IPS-NIHi11 (cell line): ENCODE measurements at regions not wholly inside any gene's neighbourhood (a gene's known extent, or its start where the extent isn't known, plus 50 kb on each side); places are given as distances from the start of the nearest gene placed in this dataset.

Experiments used
- DNase-seq: peaks from one replicate; pipeline ENCODE4 v3.0.0; 2012; ENCODE audit warnings: mixed read lengths, low spot score

DNA sequence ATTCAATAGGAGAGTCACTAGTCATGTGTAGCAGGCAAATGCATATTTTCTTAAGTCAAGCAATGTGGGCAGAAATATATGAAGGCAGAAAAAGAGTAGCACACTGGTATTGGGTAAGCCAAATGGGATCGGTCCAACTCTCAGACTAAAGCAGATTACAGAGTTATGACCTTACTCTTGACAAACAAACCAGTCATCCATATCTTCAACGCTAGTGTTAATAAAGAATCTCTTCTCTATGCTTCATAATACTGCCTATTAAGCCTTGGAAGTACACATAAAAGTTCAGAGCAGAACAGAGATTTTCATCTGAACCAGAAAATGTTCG is 320.2 kb upstream of the JARID2 start:
- no peak for DNase-seq

DNA sequence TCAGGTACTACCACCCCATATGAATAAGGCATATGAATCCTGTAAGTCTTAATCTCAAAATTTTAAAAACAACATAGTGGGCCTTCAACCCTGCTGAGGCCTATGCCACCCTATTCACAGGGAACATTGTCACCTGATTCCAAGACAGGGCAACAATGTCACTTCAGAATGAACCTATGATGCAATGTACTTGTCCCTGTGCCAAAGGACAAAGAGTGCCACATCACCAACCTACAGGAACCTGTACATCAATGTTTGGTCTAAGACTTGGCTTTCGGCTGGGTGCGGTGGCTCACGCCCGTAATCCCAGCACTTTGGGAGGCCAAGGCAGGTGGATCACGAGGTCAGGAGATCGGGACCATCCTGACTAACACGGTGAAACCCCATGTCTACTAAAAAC is 318.5 kb upstream of the JARID2 start:
- no peak for DNase-seq

DNA sequence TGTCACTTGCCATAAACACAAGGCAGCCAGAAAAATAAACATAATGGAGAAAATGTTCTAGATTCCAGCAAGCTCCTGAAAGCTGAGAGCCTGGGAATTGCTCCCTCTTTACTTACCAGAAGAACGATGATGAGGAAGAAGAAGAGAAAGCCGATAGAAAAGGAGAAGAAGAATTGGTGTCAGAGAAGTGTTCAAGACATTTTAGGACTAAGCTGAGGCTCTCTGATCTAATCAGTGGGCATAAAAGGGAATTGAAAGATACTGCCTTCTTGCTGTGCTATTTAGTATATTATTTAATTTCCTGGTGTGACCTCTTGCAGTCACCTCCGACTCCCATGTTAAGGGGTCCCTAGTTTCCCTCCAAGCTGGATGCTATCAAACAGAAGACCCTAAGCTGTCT is 316.6 kb upstream of the JARID2 start:
- DNase-seq = no peak

DNA sequence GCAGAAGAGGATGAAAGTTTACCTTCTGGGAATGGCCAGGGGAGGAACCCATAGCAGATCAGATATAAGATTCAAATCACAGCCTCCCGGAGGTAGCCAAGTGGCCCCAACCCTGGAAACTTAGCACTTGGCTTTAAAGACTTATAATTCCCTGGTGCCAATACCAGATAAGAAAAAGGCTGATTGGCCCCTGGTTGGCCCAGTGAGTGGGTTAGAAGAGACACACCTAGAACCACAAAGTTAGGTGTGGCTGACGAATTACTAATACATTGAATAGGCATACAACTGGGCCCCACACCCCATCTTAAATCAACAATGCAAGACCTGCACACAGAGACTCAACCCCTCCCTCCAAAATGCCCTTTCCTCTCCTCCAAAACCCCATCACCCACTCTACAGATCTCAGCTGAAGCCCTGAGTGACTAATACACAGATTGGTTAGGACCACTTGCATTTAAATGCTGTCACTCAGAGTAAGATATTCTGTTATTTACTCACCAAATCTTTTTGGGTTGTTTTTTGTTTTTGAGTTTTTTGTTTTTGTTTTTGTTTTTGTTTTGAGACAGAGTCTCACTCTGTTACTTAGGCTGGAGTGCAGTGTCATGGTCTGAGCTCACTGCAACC is 315.4 kb upstream of the JARID2 start:
- no peak for DNase-seq

DNA sequence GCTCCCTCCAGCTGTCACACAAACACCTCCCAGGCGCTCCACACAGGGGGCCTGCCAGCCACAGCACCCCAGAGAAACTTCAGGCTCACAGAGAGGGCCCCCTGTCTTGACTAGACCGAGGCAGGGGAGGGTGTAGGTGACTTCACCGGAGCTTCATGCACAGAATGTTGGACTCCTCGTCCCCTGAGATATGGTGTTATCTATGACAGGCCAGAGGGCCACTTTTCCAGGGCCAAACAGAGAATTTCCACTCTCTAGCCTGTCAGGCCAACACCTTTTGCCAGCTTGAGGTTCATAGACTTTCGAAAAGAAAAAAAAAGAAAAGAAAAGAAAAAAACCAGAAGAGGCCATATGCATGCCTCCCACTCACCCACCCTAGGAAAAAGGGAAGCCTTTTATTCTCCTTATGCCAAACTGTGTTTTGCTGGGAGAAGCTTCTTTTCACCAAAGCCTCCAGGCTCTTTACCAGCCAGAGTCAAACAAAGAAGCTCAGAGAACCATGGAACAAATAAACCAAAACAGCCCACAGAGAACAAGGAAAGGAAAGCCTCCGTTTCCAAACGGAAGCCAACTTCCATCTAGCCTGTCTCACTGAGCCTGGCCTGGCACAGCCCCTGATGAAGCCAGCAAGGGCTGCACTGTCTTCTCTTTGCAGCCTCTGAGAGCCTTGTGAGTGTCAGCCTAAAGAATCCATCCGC is 313.2 kb upstream of the JARID2 start:
- DNase-seq = no peak

DNA sequence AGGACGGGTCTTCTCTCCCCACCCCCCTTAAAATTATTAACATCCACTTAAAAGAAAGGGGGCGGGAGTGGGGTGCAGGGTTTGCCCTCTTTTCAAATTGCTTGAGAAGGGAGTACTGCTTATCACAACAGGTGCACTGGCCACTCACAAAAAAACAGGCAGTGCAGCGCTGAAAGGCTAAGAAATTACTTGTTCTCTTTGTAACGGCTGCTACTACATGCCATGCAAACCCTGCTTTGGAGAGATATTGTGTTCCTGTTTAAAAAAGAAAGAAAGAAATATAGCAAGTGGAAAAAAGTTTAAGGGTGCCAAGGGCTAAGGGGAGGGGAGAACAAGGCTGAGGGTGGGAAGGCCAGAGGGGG is 312.7 kb upstream of the JARID2 start:
- DNase-seq = no peak

DNA sequence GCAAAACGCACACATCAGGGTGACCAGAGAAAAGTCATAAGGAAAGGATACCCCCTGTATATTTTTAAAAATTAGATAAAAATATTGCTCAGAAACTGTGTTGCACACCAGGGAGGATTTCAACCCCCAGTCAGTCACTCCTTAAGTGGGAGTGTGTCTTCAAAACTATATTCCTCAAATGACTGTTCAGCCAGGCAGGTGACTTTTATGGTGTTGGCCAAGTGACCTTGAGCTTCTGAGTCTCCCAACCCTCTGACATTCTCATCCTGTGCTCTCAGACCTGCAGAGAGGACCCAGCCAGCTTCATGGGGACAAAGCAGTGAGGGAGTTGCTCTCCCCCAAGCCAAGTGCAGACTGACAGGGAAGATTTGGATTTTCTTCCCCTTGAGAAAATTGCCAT is 311.9 kb upstream of the JARID2 start:
- no peak for DNase-seq

DNA sequence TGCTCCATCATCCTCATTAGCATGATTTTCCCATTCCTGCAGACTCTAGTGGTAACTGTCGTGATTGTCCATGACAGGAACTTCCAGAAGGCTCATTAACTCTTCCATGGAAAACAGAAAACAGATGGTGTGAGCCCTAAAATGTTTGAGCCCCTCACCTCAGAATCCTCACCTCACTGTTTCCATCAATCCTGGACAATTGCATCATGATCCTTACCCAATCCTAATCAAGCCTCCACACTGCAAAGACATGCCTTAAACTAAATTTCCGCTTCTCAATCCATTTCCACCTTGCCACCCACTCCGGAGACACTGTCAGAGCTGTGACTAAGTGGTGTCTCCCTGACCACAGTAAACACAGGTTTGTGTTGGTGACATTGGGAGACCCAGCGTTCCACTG is 311.0 kb upstream of the JARID2 start:
- no peak for DNase-seq

DNA sequence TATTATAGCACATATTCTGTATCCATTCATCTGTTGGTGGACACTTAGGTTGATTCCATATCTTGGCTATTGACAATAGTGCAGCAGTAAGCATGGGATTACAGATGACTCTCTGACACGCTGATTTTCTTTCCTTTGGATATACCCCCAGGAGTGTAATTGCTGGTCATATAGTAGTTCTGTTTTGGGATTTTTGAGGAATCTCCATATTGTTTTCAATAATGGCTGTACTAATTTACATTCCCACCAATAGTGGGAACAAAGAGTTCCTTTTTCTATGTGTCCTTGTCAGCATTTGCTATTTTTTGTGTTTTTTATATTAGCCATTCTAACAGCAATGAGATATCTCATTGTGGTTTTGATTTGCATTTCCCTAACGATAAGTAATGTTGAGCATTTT is 309.0 kb upstream of the JARID2 start:
- DNase-seq = no peak

DNA sequence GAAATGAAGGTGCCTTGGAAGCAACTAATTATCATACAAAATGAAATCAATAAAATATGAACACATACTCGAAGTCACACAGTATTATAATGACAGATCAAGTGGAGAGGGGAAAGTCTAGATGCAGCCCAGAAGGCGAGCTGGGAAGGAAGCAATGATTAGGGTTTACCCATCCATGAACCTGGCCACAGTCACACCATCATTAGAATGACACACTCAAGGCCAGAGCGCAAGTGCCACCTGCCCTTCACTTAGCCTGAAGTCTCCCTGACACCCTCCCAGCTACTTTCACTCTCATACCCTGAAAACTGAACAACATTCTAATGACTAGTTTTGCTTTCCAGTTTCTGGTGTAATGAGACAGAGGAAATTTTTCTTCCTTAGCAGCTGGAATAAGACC is 302.8 kb upstream of the JARID2 start:
- DNase-seq = no peak

DNA sequence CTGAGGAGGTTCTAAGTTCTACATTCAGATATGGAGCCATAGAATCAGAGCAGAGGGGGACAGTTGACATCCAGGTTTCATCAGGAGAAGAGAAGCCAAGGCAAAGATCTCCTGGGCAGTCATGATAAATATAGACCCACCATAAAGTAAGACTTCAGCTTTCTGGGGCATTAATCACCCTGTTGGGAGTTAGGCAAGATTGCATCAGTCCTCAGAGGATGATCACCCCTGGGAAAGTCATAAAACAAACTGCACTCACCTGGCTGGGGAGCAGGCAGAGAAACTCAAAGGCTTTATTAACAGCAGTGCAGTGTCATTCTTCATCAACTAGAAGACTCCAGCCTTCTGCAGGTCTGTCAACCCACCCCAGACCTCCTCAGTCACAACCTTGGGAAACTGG is 301.3 kb upstream of the JARID2 start:
- DNase-seq = no peak

DNA sequence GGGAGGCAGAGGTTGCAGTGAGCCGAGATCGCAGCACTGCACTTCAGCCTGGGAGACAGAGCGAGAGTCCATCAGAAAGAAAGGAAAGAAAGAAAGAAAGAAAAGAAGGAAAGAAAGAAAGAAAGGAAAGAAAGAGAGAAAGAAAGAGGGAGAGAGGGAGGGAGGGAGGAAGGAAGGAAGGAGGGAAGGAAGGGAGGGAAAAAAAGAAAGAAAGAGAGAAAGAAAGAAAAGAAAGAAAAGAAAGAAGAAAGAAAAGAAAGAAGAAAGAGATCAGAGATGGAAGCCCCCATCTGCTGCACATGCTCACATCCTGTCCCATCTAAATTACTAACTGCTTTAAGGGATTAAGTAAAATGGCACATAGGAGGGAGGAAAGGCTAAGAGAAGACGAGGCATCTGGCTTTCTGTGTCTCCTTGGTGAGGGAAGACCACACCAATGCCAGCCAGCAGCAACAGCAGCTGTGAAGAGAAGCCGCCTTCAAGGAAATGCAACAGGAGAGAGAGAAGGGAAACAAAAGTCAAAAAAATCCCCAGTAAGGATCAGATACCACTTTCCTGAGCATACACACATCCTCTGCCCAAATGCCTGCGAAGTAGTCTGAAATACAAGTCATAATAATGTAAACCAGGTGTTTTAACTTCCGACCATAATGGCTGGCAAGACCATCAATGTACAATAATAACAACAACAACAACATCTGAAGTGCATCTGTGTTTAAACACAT is 300.2 kb upstream of the JARID2 start:
- no peak for DNase-seq

DNA sequence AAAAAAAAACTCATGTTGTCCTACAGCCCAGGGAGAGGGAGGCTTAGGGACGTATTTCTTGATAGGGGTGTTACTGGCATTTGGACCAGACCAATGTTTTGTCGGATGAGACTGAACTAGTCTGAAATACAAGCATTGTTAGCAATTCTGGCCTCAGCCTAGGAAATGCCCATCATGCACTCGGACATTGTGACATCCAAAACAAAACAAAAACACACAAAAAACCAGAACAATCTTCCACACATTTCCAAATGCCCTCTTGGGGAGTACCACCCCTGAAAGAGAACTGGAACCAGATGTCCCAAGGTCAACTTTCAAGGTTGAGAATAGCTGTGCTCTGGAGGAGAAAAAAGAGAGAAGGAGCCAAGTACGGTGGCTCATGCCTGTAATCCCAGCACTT is 299.1 kb upstream of the JARID2 start:
- no peak for DNase-seq

DNA sequence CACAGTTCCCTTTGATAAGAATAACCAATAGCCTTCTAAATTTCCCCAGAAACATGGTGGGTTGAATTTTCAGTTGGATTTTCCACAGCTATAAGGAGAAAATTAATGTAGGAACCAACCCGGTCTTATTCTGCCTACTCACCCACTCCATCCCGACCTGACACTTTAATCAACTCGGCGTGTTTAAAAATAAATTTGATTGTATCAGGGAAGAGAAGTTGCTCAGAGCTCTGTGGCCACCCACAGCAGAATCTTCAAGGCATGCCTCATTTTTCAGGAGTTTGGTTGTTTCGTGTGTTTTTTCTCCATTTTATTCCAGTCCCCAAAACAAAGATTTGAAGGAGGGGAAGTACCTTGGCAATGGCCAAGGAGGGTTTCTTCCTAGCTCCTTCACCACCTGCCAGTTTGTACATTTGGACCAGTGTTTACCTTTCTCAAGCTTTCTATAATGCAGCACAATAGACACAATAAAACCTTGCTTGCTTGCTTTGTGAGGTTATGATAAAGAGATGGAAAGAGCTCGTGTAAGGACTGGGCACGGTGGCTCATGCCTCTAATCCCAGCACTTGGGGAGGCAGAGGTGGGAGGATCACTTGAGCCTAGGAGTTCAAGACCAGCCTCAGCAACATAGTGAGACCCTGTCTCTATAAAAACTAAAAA is 297.2 kb upstream of the JARID2 start:
- no peak for DNase-seq

DNA sequence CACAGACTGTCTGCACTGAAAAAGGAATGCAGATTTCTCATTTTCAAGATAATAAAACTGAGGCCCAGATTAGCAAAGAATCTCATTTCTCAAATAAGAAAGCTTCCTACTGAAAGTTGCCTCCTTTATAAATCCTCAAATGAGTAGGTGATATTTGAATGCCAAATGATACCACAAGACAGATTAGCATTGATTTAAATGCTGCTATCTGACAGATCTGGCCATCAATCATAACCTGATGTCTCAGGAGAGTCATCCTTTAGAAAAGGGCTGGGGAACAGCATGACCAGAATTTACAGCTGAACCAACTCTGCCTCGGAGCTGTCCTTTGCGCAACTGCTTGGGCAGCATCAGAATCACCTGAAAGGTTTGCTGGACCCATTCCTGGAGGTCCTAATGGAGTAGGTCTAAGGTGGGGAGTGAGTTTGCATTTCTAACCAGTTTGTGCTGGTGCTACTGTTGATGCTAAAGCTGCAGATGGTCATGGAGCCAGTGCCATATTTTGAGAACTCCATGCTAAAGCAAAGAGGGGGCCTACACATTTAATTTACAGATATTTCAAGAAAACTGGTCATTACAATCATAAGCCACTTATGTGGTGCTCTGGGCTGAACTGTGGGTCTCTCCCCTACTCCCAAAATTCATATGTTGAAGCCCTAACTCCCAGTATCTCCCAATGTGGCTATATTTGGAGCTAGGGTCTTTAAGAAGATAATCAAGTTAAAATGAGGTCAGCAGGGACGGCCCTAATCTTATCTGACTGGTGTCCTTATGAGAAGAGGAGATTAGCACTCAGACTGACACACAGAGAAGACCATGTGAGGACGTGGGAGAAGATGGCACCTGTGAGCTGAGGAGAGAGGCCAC is 295.5 kb upstream of the JARID2 start:
- no peak for DNase-seq

DNA sequence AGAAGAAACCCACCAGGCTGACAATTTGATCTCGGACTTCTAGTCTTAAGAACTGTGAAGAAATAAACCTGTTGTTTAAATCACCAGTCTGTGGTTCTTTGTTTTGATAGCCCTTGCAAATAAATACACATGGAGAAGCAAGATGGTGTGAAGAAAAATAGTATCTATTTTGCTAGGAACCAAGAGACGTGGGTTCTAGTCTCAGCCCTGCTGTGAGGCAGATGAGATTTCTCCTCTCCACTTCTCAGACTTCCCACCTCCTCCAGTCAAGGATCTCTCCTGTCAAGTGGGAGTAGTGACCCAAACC is 294.9 kb upstream of the JARID2 start:
- no peak for DNase-seq

DNA sequence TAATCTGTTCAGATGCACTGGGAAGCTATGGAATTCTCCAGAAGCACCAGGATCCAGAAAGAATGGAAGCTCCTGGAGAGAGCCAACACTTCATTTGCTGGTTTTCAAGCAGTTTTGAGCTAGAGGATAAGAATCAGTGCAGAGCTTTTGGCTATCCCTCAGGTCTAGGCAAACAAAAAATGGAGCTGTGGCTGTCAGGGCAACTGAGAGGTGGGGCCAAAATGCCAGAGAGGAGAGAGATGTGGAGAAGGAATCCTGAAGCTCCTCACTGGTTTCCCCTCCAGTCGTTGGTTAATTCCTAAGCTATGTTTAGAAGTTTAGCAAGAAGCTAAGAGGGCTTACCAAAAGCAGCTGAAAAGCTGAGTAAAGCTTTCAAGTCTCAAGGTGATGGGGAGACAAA is 294.2 kb upstream of the JARID2 start:
- no peak for DNase-seq

DNA sequence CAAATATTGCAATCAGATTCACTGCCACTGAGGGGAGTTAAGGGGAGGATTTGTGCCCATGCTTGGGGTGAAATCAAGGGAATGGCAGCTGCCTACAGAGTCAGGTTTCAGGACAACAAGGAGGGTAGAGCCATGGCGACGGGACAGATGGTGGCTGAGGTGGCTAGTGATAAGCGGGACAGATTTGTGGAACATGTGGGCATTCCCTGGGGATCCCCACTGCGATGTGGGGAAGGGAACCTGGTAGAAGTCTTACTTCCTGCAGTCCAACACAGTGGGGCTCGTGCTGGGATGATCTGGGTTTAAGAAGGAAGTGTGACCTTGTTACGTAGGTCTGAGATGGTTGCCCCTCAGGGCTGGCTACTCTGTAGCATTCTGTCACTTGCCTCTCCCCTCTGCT is 292.0 kb upstream of the JARID2 start:
- no peak for DNase-seq

DNA sequence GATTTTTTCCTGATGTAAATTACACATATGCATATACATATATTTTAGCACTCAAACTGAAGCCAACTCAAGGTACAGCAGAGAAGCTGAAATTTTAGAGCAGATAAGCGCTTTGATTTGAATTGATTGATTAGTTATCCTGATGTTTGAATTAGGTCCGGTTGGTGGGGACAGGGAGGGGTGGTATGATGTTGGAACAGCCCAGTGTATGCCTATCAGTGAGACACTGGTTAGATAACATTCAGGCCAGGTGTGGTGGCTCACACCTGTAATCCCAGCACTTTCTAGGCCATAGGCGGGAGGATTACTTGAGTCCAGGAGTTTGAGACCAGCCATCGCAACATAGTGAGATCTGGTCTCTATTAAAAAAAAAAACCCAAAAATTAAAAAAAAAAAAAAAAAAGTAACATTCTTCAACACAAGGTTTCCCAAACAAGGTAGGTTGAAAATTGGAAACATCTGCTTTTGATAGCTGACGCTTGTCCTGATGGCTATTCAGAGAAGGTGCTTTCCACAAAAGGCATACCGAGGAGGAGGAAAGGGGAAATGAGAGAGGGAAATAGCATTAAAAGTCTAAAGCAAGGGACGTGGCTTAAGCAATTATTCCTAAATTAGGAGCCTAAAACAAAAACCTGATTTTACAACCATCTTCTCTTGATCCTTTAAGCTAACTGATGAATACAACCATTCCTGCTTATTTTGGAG is 288.4 kb upstream of the JARID2 start:
- DNase-seq = no peak

DNA sequence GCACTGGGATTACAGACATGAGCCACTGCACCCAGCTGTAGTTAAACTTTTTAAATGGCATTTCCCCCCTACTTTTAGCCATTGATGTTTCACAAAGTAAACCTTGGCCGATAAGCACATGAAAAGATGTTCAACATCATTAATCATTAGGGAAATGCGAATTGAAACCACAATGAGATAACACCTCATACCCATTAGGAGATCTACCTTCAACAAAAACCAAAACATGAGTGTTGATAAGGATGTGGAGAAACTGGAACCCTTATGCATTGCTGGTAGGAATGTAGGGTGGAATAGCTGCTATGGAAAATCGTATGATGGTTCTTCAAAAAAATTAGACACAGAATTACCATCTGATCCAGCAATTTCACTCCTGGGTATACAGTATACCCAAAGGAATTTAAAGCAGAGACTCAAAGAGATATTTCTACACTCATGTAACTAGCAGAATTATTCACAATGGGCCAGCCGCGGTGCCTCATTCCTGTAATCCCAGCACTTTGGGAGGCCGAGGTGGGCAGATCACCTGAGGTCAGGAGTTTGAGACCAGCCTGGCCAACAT is 286.5 kb upstream of the JARID2 start:
- DNase-seq = no peak

DNA sequence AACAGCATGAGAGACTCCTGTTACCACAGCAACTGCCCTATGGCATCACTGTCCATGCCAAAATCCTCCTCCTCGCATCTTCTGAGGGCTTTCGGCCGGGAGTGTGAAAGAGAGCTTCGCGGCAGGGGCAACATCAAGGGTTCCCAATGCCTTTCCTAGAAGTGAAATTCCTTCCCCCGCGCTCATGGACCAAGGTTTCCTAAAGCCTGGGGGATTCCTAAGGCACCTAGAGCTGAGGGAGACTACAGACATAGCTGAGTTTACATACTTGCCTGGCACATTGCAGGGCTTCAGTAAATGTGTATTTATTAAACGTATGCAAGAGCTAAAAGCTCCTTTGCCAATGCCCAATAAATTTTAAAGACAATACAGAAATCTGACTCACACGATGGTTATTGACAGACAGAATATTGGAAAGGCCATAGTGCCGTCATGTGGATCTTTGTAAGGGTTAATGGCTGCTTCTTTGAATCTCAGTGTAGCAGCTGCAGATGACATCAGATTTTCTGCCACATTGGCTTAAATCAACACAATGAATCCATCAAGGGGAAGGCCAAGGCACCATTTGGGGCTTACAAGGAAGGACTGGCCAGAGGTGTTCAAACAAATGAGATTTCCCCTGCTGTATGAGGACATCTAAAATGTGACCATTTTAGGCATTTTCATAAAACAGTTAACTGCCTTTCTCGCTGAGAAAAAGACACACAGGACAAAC is 281.2 kb upstream of the JARID2 start:
- no peak for DNase-seq
